ENCODE measurements at regions not wholly inside any gene's neighbourhood (a gene's known extent, or its start where the extent isn't known, plus 50 kb on each side); places are given as distances from the start of the nearest gene placed in this dataset.

GRCh38 chr9:99399474-99399873 is 177.4 kb downstream of the SEC61B start:
- Histone ChIP-seq H3K27me3 (ENCODE audit: insufficient read depth, low read length) (no peaks in the 10 kb centered on the region), H4K91ac (ENCODE audit: insufficient read length, low read depth, low read length) (no peak overlapping the region), H3K23me2 (ENCODE audit: insufficient read length, low read depth, low read length, poor library complexity, severe bottlenecking) (no peaks in the 10 kb centered on the region), H3K79me2 (ENCODE audit: insufficient read depth, low read length) (no peaks in the 10 kb centered on the region), H3K9me3 (ENCODE audit: control insufficient read depth, low read depth, low read length) (no peaks in the 10 kb centered on the region), H4K8ac (replicated peaks; ENCODE audit: insufficient read length, low read depth, low read length) (no peak overlapping the region), H2BK20ac (ENCODE audit: low read depth, low read length, poor library complexity, severe bottlenecking) (no peak overlapping the region), H3K18ac (ENCODE audit: insufficient read length, low read depth, low read length) (no peak overlapping the region), H2BK12ac (ENCODE audit: insufficient read length, low read depth, low read length) (no peak overlapping the region), H2BK5ac (ENCODE audit: insufficient read length, low read length) (no peak overlapping the region), H3K79me1 (ENCODE audit: insufficient read depth, low read depth, low read length, poor library complexity, severe bottlenecking) (no peaks in the 10 kb centered on the region), H4K5ac (ENCODE audit: insufficient read length, low read depth, low read length) (no peak overlapping the region), H3K4ac (ENCODE audit: low read depth, low read length) (no peak overlapping the region), H2AK5ac (ENCODE audit: insufficient read length, low read length) (no peak overlapping the region), H3K4me1 (ENCODE audit: insufficient read depth, low read length) (no peaks in the 10 kb centered on the region), H3K14ac (ENCODE audit: insufficient read depth, low read length) (no peak overlapping the region), H3K27ac (ENCODE audit: insufficient read length, low read depth, low read length) (no peak overlapping the region), H3K4me2 (ENCODE audit: insufficient read depth, insufficient read length, low read length) (no peak overlapping the region), H3K23ac (ENCODE audit: insufficient read length, low read depth, low read length) (no peak overlapping the region), H4K20me1 (ENCODE audit: control insufficient read depth, insufficient read depth, insufficient read length) (no peaks in the 10 kb centered on the region), H2BK15ac (ENCODE audit: low read depth, low read length) (no peak overlapping the region), H2BK120ac (ENCODE audit: low read depth, low read length, poor library complexity, severe bottlenecking) (no peak overlapping the region), H3T11ph (ENCODE audit: low read length) (no peak overlapping the region), H3K56ac (ENCODE audit: insufficient read length, low read depth, low read length) (no peak overlapping the region), H2AFZ (ENCODE audit: low read length) (no peak overlapping the region), H3K9ac (ENCODE audit: extremely low read depth, insufficient read length, low read length) (no peak overlapping the region)
- TF ChIP-seq CTCF (conservative IDR thresholded peaks at IDR 0.05): no peak
- H3K4me1 Mint-ChIP-seq: peaks cover 0 to 4% of the 10 kb centered on the region in 2 experiments; a peak in 1 of 4 replicates
- DNase-seq: no peak
- H3K27me3 Mint-ChIP-seq (ENCODE audit: low read depth): no peaks in the 10 kb centered on the region; the same call in 1 of the 2 replicates
- no peaks in the 10 kb centered on the region for H3K36me3 Mint-ChIP-seq (ENCODE audit: insufficient read depth in 1 of 3, low read depth in 3 of 3)
- no peaks in the 10 kb centered on the region; a peak in 2 of 5 replicates for H3K9me3 Mint-ChIP-seq
- no peak overlapping the region for H3K4me3 Mint-ChIP-seq
- WGBS (ENCODE audit: extremely low coverage, insufficient read length, low lambda C conversion rate): no CpG with 5 or more reads among the region's 5 CpGs
- H3K27ac Mint-ChIP-seq: no peak overlapping the region
